BE2C (cell line): ENCODE measurements at regions not wholly inside any gene's neighbourhood (a gene's known extent, or its start where the extent isn't known, plus 50 kb on each side); places are given as distances from the start of the nearest gene placed in this dataset.

ENCODE experiments used
- DNase-seq: peaks from one replicate; pipeline ENCODE4 v3.0.0-alpha.2; 2020
- H3K27me3 ChIP-seq: fragments of 250-450 bp; sonication (Bioruptor Pico); 2 replicates; pipeline ENCODE4 v1.5.1; 2020; ENCODE audit warnings: mild to moderate bottlenecking
- H3K36me3 ChIP-seq: fragments of 250-450 bp; sonication (Bioruptor Pico); 2 replicates; pipeline ENCODE4 v1.5.1; 2020; ENCODE audit warnings: mild to moderate bottlenecking
- H3K4me1 ChIP-seq: fragments of 250-450 bp; sonication (Bioruptor Pico); 2 replicates; pipeline ENCODE4 v1.5.1; 2020
- H3K4me3 ChIP-seq: 2 replicates; pipeline ENCODE4 v1.5.1; 2011; ENCODE audit warnings: low read depth, low read length
- H3K9me3 ChIP-seq: fragments of 250-450 bp; sonication (Bioruptor Pico); 2 replicates; pipeline ENCODE4 v1.5.1; 2020
- CTCF ChIP-seq: IDR thresholded peaks from 2 replicates; pipeline ENCODE4 v1.5.1; 2012; ENCODE audit warnings: mild to moderate bottlenecking, low read depth, low read length

GRCh38 chr6:139572001-139572400 lies 197.6 kb upstream of the CITED2 start:
- no peak for DNase-seq
- Histone ChIP-seq H3K36me3 (no peaks in the 10 kb centered on the region), H3K4me3 (no peak overlapping the region), H3K4me1 (no peaks in the 10 kb centered on the region), H3K27me3 (no peaks in the 10 kb centered on the region), H3K9me3 (no peaks in the 10 kb centered on the region)
- TF ChIP-seq CTCF = no peak

- Histone ChIP-seq H3K9me3 (no peaks in the 10 kb centered on the region), H3K27me3 (no peaks in the 10 kb centered on the region), H3K4me3 (no peak overlapping the region), H3K36me3 (no peaks in the 10 kb centered on the region), H3K4me1 (no peaks in the 10 kb centered on the region)
- no peak for DNase-seq
- TF ChIP-seq CTCF = no peak
Measured at GRCh38 chr6:139570166-139570565, 195.7 kb upstream of the CITED2 start.

- DNase-seq = no peak
Measured at GRCh38 chr6:139569566-139569965, 195.1 kb upstream of the CITED2 start.

GRCh38 chr6:139568956-139569538 lies 194.6 kb upstream of the CITED2 start:
- Histone ChIP-seq H3K27me3 (no peaks in the 10 kb centered on the region), H3K36me3 (no peaks in the 10 kb centered on the region), H3K4me1 (no peaks in the 10 kb centered on the region), H3K4me3 (no peak overlapping the region), H3K9me3 (no peaks in the 10 kb centered on the region)
- no peak for DNase-seq
- no peak for TF ChIP-seq CTCF

More at GRCh38 chr6:139569566-139569965, 195.1 kb upstream of the CITED2 start:
- H3K27me3 ChIP-seq = no peaks in the 10 kb centered on the region
- H3K4me3 ChIP-seq = no peak overlapping the region
- H3K36me3 ChIP-seq = no peaks in the 10 kb centered on the region
- no peaks in the 10 kb centered on the region for H3K4me1 ChIP-seq
- H3K9me3 ChIP-seq = no peaks in the 10 kb centered on the region
- no peak for TF ChIP-seq CTCF

- no peak overlapping the region for H3K4me3 ChIP-seq
Measured at GRCh38 chr6:139568151-139568955, 193.9 kb upstream of the CITED2 start.

More at GRCh38 chr6:139568151-139568955, 193.9 kb upstream of the CITED2 start:
- Histone ChIP-seq H3K36me3 (no peaks in the 10 kb centered on the region), H3K4me1 (no peaks in the 10 kb centered on the region), H3K9me3 (no peaks in the 10 kb centered on the region), H3K27me3 (no peaks in the 10 kb centered on the region)
- DNase-seq = no peak
- TF ChIP-seq CTCF = no peak
